Medulla oblongata (tissue), 1 donor: ENCODE measurements at regions not wholly inside any gene's neighbourhood (a gene's known extent, or its start where the extent isn't known, plus 50 kb on each side); places are given as distances from the start of the nearest gene placed in this dataset.

Experiments
- DNase-seq: peaks from one replicate; pipeline ENCODE4 v3.0.0-alpha.2; 2015; ENCODE audit errors: extremely low spot score

DNA sequence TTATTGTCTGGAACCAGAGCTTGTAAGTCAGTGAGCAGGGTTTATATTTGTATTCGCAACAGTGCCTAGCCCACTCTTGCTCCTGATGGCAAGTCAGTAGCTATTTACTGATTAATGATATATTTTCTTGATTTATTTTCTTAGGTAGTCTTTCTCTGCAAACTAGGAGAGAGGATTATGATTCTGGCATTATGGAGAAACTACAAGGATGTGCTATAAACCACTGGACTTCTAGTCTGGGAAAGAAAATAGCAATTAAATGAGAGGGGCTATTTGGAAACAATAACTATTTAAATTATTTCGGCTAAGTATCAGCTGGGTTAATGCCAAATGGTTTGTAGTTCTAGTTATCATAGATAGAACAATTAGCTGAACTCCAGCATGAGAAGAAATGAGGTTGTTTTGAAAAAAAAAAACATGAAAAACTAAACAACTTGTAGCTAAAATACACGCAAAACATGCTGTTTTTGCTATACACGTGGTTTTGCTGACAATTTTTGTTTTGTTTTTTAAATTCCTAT, 304.9 kb upstream of the TCF21 start:
- DNase-seq, result no peak

DNA sequence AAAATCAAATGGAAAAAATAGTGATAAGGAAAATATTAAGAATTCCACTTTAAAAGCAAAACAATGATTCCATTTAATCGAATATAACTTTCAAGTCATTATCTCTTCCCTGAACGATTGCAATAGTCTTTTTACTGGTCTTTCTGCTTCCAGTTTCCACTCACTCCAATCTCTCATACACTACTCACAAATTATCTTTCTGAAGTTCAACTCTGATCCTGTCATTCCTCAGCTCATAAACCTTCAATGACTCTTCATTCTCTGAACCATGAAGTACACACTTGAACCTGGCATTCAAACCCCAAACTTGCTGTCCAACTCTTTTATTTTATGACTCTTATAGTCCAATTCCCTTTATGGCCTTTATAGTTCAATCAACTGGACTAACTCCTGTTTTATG, 304.1 kb upstream of the TCF21 start:
- DNase-seq, result no peak

DNA sequence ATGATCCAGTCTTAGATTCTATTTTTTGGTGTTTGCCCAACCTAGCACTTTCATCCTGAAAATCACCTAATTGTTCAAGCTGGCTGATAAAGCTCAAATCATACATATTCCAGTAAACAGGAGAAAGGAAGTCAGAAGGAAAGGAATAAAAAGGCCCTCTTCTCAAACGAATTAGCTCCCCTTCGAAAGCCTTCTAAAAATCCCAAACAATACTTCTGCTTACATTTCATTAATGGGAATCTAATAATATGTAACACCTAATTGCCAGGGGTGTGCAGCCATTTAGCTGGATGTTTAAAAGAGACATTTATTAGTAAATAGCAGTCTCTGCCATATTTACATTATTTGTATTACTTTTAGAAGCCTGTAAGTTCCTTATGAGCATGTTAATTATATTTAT, 302.9 kb upstream of the TCF21 start:
- DNase-seq, result no peak

DNA sequence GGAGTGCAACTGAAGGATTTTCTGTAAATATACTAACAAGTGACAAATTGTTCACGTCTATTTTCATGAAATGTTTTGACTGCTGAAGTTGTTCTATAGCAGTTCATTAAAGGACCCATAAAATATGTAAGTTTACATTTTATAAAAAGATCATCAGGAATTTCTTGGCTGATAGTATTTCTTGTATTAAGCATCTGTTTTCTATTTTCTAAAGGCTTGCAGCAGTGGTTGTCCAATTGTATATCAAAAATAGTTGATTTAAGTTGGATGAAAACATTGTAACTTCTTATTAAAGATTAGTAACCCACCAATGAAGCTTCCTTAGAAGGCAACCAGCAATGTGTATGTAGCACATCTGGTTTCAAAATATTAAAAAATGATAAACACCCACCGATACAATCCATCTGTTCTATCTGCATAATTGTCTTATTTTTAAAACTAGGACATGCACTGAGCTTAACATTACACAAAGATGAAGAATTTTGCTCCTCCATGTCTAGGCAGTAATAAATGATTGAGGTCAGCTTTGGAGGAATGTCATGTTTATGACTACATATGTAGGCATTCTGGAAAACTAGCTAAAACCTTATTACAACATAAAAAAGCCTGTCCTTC, 301.3 kb upstream of the TCF21 start:
- DNase-seq, result no peak

DNA sequence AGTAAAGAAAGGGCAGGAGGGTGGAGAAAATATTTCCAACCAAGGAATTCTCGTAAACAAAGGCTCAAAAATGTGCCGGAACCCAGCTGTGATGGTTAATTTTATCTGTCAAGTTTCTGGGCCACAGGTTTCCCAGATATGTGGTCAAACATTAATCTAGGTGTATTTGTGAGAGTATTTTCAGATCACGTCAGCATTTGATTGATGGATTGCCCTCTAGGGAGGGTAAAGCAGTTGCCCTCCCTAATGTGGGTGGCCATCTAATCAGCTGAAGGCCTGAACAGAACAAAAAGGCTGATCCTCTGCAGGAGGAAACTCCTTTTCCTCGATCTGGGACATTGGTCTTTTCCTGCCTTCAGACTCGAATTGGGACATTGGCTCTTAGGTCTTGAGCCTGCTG, 298.7 kb upstream of the TCF21 start:
- DNase-seq, result no peak

DNA sequence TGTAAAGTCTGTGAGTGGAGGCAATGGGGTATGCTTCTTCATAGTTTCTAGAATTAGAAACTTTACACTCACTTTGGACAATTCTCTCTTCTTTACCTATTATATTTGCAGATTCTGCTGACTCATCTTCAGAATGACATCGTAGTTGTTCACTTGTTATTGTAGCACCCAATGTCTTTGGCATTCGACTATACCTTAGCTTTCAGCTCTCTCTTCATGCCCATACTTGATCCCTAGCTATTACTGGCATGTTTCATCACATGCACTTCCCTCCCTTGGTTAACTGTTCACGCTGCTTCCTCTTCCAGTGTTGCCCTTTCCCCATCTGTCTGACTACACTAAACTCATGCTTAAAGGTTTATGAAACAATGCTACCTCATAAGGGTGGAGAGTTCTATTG, 298.1 kb upstream of the TCF21 start:
- DNase-seq, result no peak

DNA sequence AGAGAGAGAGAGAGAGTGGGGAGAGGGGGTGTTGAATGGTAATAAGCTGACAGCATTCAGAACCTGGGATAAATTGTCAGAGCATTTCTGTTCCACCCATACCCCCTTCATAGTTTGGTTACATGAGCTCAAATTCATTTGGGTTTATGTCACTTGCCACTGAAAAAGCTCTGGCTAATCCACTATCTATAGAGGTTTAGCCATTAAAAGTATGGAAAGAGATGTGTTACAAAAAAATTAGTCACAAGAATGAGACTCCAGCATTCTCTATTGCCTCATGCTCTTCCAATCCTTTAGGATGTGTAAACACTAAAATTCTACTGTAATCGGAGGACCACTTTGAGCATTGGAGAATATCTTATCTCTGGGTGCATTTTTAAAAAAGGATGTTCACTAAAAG, 297.6 kb upstream of the TCF21 start:
- DNase-seq, result no peak

DNA sequence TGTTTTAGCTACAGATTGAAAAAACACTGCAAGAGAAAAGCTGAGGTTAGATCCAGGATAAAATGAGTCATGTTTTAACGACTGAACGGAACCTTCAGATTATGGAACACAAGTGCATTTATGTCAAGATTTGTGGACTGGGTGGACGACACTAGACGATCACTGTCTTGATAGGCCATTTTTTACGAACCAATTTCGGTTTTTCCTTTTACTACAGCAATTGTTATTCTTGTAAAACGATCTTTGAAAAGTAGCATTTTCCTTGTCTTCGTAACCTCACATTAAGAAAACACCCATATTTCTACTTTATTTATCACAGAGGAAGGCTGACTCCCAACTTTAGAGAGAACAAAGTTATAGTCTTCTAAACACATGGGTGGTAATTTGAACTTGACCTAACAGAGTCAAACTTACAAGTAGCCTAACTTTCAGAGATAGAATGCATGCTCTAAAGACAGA, 294.2 kb upstream of the TCF21 start:
- no peak for DNase-seq

DNA sequence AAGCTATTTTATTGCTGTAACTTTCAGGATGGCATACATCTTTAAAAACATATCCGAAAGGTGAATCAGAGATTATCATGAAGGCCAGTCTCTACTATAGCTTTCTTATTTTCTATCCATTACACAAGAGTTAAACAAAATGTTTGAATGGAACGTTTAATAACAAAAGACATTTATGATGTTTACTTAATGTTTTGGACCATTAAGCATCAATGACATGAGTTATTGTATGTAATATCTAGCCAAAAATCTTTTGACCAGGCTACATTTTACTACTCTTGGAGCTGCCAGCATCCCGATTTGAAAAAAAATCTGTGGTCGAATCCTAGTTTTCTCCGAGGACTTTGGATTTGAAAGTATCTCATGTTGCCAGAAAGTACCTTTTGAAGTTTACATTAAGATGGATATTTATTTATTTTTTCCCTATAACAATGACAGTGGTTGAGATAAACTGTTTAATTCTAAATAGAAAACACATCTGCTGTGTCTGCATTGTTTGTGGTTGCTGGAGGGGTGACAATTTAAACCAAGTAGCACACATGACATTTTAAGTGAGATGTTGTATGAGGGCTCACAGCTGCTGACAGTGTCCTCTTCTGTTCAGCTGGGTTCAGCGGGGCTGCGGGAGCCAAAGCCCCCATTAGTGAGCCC, 293.7 kb upstream of the TCF21 start:
- no peak for DNase-seq

DNA sequence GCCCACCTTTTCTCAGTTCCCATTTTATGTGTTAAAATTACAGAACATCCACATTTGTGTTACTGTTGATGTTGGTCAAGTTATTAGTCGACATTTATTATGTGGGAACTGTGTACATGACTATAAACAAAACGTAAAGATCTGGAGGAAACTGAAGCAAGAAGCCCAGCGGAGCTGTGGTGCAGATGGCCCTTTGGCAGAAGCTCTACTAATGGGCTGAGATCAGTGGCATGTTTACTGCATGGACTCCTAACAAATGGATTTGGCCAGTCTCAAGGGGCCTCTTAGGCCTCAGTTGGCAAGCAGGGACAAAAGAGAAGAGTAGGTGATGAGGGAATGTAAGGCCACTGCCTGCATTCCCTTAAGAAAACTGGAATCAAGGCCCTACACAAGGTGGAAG, 282.1 kb upstream of the TCF21 start:
- DNase-seq, result no peak

DNA sequence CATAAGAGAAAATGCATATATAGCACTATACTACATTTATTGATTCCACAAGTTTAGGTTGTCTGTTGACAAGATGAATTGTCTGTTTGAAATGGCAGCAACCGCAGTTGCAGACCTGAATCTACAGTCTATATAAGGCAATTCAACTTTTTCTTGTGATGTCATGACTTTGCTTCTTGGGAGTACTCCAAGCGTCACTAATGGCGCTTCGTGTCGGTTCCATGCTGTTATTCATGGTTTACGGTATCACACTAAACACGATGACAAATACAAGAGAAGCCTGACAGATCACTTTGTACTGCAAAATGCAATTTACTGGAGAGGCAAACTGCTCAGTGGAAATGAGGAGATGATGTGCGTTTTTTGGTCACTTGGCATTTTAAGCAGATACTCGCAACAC, 280.3 kb upstream of the TCF21 start:
- no peak for DNase-seq

DNA sequence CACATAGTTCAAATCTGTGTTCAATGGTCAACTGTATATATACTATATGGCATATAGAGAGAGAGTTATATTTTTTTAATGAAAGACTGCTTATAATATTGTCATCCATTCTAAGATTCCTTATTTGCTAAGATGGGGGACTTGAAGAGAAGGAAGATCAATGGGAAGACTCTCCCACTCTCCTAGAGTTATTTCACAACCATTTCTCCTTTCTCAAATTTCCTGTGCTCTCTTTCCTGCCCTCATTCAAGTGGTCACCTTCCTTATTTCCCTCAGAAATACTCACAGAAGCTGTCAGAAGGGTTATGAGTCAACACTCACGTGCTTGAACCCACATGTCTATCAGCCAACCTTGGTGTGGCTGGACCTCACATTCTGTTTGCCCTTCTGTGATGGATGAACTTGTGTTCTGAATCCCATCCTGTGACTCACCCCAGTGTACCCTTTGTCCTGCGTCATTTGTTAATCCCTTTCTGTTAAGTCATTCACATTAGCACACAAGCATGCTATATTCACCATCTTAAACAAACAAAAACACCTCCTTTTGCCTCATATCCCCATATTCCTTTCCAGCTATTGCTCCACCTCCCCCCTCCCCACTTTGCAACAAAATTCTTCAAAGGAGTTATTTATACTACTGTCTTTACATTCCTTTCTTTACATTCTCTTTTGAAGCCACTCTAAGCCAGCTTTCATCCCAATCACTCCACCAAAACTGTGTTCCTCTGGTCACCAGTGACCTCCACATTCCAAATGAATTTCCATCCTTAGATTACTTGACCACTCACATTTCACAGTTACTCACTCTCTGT, 279.3 kb upstream of the TCF21 start:
- no peak for DNase-seq

DNA sequence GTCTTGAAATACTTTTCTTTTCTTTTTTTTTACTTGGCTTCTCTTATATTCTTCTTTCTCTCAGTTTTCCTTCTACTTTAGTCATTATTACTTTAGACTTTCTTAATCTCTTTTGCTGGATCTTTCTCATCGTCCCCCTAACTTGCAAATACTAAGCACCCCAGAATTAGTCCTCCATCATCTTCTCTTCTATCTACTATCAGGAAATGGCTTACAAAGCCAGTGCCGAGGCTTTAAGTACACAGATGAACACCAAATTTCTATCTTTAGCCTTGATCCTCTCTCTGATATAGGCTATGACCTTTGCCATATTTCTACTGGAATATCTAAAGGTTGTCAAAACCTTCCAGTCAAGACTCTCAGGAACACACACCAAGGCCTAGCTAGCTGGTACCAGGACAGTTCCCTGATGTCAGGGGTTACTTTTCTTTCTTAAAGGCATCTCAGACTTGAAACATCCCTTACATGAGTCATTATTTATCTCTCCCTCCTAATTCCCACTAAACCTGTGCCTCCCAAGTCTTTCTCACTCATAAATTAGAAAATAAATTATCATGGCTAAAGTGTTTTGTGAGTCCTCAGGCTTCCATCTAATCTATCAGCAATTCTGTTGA, 278.6 kb upstream of the TCF21 start:
- no peak for DNase-seq

DNA sequence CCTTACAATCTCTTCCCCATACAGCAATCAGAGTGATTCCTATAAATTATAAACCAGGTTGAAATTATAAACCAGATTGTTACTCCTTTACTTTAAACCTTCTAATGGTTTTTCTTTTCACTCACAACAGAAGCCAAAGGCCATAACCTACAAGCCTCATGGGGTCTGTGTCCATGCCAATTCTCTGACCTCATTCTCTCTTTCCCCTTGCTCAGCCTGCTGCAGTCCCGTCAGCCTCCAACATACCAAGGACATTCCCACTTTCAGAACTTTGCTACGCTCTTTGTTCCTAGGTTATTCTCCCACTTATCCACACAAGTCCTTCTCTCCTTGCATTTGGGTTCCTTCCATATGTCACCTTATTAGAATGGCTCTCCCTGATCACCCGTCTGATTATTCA, 277.9 kb upstream of the TCF21 start:
- no peak for DNase-seq

DNA sequence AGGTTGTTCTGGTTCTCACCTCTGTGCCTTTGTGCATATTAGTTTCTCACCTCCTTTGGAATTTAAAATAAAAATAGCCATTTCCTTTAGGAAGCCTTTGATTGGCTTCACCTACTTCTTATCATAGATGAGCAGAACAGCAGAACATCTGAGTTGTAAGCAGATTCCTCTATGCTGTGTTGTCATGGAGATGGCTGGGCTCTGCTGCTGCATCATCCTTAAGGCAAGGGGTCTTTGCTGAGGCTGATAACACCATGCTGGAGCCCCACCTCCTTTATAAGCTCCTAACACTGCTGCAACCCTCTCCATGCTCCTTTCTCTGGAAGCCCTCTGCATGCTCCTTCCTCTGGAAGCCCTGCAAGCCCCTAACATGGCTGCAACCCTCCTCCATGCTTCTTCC, 276.5 kb upstream of the TCF21 start:
- no peak for DNase-seq

DNA sequence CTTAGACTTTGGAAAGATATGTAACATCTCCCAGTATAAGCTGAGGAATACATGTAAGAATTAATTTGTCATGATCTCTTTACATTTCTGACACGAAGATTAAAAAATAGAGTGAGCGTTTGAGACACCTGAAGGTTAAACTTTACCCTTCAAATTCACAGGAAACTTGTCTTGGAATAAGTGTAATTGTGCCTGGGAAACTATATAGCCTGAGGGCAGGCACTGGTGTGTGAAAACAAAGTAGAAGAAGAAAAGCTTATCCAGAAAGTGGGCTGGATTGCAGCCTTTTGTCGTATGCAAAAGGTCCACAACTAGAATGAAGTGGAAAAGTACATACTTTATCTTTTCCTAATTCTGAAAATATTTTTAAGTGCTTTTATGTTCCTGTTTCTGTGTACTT, 275.7 kb upstream of the TCF21 start:
- DNase-seq, result no peak

DNA sequence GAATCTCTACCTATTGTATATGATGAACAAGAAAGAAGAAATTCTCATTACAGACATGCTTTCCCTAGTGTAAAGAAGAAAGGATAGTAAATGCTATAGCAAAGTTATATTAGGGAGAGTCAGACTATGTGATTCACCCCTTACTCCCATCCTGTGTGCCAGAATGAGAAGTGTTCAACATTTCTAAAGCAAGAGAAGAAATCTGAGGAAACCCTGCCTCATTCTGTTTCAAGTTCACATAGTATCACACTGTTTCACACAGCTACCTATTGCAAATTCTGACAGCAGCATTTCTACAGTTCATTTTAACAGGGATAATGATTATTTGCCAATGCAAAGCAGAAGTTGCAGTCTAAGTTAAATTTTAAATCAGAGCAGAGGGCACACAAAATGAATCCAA, 267.2 kb upstream of the TCF21 start:
- DNase-seq, result no peak

DNA sequence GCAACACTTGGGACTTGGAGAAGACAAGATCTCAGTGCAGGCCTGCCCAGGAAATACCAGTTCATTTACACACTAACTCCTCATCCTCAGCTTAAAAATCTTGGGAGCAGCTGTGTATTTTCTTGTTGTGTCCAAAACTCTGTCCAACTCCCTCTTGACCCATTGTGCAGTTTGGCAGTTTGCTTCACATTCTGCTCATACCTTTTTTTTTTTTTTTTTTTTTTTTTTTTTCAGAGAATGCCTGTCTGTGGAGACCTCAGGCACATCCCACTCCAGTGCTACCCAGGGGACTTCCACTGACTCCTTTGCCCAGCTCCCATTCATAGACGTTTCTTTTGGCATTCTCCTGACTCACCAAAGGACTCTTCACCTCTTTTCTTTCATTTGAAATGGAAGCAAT, 265.8 kb upstream of the TCF21 start:
- DNase-seq, result no peak

DNA sequence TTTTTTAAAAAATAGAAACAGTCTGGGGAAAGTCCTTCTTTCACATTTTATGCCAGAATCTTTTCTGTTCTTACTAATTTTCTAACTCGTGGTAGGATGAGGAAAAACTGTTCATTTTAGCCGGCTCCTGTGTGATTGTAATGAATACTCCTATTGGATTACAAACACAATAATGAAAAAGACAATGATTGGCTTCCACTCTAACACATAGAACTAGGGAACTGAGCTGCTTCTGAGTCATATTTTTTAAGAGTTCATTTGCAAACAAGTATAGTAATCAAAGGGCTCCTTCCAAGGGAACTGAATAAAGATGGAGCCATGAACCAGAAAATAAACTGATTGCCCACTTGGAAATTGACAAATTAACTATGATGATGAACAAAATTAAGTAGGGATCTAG, 265.3 kb upstream of the TCF21 start:
- DNase-seq, result no peak

DNA sequence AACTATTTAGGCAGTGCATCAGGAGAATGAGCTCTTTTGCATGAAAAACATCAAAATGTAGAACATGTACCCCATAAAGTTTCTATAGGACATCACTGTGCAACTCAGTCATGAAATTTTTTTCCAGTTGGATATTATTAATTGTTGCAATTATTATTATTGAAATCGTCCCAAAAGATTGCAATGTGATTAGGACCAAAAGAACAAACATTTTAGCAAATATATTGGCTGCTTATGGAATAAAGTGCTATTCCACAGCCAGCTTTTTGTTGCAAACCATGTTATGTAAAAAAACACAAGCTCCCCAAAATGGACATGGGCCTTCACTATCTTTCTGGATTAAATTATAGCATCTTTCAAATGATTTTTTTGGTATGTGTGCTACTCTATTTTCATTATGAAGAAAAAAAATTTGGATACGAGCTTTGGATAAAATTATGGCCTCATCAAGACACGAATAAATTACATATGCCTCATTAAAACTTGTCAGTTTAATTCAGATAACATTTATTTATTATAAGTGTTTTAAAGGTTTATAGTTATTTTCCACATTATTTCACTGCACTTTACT, 262.7 kb upstream of the TCF21 start:
- DNase-seq, result no peak

DNA sequence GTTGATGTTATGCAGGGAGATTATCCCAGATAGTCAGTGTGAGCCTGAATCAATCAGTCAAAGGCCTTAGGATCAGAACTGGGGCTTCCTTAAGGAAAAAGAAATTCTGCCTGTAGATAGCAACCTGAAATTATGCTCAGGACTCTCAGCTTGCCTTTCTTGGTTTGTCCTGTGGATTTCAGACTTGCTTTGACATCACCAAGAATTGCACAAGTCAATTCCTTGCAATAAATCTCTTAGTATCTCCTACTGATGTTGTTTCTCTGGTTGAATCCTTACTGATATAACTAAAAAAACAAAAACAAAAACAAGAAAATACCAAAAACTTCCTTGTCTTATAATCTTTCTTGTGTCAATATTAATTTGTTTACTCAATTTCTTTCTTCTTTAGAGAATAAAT, 258.9 kb upstream of the TCF21 start:
- DNase-seq, result no peak

DNA sequence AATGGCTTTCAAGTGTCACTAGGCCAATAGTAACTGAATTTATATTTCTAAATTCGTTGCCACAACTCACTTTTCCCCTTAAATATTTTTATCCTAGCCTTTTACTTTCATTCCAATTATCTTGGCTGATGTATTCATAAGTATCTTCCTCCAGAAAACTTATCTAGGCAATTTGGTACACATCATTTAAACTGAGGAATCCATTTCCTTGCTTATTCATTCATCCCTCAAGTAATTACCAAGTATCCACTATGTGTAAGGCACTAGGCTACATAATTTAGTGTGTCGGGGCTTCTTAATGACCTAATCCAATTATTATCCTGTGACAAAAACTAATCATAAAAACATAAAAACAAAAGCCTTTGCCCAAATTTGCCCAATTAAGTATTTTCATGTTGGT, 258.3 kb upstream of the TCF21 start:
- no peak for DNase-seq
